ENCODE measurements at regions not wholly inside any gene's neighbourhood (a gene's known extent, or its start where the extent isn't known, plus 50 kb on each side); places are given as distances from the start of the nearest gene placed in this dataset.
"Not testable (repeated sequence)": the region's sequence is repeated elsewhere in the genome, so short reads cannot be mapped to it uniquely, and the experiment has no call there.

DNA sequence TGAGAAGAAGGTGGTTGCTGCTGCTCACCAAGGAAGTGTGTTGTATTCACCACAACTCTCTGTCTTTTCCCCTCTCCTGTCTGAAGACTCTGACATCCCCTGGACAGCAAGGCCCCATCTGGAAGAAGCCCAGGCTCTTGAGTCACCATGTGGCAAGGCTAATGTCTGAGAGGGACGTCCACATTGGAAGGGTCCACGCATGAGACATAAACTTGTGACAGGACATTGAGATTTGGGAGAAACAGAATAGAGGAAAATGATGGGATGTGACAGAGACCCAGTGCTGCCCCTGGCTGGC is 176.5 kb downstream of the IRF8 start:
- ATAC-seq (no peak), DNase-seq (no peak)
- Mint-ChIP-seq H3K27me3 (peaks cover 35% of the 10 kb centered on the region), H3K27ac (no peak overlapping the region), H3K9me3 (no peaks in the 10 kb centered on the region), H3K4me1 (no peaks in the 10 kb centered on the region), H3K4me3 (no peak overlapping the region)

DNA sequence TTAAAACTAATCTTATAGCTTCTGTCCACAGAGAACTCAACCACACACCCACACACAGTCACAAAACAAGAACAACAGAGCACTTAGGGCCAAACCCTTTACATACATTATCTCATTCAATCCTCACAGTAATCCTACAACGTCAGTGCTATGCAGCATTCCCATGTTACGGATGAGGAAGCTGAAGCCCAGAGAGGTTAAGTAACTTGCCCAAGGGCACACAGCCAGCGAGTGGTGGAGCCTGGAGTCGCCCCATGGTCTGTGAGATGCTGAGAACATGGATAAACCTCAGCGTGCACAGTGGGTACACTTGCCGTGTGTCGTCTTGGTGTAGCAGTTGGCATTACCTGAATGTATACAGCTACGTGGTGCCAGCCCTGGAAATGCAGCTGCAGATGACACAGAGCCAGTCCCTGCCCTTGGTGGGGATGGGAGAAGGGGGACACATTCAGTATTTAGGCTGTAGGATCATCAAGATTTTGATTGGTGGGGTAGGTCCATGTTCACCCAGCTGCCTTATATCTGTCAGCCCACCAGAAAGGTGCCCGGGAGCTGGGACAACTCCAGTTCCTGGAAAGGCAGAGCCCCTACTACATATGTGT is 177.0 kb downstream of the IRF8 start:
- no peak for ATAC-seq
- Mint-ChIP-seq H3K27ac (no peak overlapping the region), H3K9me3 (no peaks in the 10 kb centered on the region), H3K4me3 (no peak overlapping the region), H3K4me1 (no peaks in the 10 kb centered on the region), H3K27me3 (peaks cover 34% of the 10 kb centered on the region)
- DNase-seq = no peak

DNA sequence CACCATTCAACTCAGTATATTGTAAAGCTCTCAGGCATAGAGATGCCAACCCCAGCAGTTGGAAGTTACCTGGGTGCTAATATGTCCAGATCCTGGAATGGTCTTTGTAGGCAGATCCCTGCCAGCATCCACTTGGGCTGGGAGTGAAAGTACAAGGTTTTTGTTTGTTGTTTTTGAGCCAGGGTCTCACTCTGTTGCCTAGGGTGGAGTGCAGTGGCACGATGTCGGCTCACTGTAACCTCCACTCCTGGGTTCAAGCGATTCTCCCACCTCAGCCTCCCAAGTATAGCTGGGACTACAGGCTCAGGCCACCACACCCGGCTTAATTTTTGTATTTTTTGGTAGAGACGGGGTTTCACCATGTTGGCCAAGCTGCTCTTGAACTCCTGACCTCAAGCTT is 177.6 kb downstream of the IRF8 start:
- Mint-ChIP-seq H3K4me1 (no peaks in the 10 kb centered on the region), H3K4me3 (no peak overlapping the region), H3K27me3 (peaks cover 28% of the 10 kb centered on the region), H3K27ac (no peak overlapping the region), H3K9me3 (no peaks in the 10 kb centered on the region)
- DNase-seq (no peak), ATAC-seq (no peak)

DNA sequence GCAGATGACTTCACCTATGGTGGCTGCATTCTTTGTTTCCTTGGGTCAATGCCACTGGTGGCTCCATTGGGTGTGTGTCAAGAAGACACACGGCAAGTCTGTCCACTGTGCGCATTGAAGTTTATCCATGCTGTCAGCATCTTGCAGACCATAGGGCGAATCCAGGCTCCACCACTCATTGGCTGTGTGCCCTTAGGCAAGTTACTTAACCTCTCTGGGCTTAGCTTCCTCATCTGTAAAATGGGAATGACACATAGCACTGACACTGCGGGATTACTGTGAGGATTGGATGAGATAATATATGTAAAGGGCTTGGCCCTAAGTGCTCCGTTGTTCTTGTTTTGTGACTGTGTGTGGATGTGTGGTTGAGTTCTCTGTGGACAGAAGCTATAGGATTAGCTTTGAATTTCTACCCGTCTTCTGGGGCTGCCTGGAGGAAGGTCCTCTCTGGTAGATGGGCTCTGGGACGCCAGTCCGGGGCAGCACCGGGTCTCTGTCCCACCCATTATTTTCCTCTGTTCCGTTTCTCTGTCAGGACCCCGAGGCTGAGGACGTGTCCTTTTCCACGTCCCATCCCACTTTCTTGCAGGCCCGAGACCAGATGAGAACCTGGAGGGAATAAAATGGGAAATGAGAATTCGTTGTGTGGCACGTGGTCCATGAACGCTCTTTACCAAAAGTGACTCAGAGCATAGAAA is 178.4 kb downstream of the IRF8 start:
- H3K9me3 Mint-ChIP-seq = no peaks in the 10 kb centered on the region
- ATAC-seq = no peak

GRCh38 chr16:86078121-86078600 is 179.2 kb downstream of the IRF8 start:
- peaks cover 25% of the 10 kb centered on the region for H3K27me3 Mint-ChIP-seq
- DNase-seq = no peak
- ATAC-seq = no peak

More for the DNA sequence above, 178.4 kb downstream of the IRF8 start:
- Mint-ChIP-seq H3K27ac (no peak overlapping the region), H3K4me3 (no peak overlapping the region), H3K27me3 (peaks cover 26% of the 10 kb centered on the region), H3K4me1 (no peaks in the 10 kb centered on the region)
- no peak for DNase-seq

GRCh38 chr16:86078711-86079110 is 179.7 kb downstream of the IRF8 start:
- not testable (repeated sequence) for ATAC-seq, DNase-seq, H3K4me1 Mint-ChIP-seq, H3K27ac Mint-ChIP-seq, H3K9me3 Mint-ChIP-seq, H3K4me3 Mint-ChIP-seq
- peaks cover 25% of the 10 kb centered on the region for H3K27me3 Mint-ChIP-seq

More at GRCh38 chr16:86078121-86078600, 179.2 kb downstream of the IRF8 start:
- Mint-ChIP-seq H3K9me3 (no peaks in the 10 kb centered on the region), H3K4me3 (no peak overlapping the region), H3K27ac (no peak overlapping the region), H3K4me1 (no peaks in the 10 kb centered on the region)

DNA sequence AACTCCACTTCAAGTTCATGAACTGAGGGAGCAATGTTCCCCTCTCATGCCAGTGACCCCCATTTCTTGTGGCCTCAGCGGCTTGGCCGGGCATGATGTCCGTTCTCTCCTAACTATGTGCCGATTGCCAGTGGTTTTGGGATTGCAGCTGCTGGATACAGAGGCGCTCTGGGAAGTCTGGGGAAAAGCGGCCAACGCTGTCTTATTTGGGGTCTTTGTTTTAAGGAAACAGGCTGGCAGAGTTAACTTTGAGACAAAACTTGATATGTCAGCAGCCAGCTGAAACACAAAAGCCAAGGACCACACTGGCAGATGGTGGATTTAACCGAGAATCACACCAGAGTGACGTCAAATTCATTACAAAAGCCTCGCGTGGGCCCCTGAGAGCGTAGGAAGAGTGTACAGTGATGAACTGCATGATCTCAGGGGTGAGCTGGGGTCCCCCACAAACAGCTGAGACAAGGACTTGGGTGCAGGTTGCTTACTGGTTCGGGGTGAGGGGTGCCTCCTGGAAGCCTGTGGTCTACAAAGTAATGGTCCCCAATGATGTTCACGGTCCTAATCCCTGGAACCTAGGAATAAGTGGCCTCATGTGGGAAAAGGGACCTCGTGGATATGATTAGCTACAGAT is 180.4 kb downstream of the IRF8 start:
- H3K27me3 Mint-ChIP-seq = peaks cover 25% of the 10 kb centered on the region
- no peak overlapping the region for H3K4me3 Mint-ChIP-seq
- no peak overlapping the region for H3K27ac Mint-ChIP-seq
- no peak for DNase-seq
- no peaks in the 10 kb centered on the region for H3K4me1 Mint-ChIP-seq
- ATAC-seq = no peak
- no peaks in the 10 kb centered on the region for H3K9me3 Mint-ChIP-seq

- DNase-seq (no peak), ATAC-seq (no peak)
- Mint-ChIP-seq H3K27me3 (peaks cover 25% of the 10 kb centered on the region), H3K9me3 (no peaks in the 10 kb centered on the region), H3K27ac (no peak overlapping the region), H3K4me1 (no peaks in the 10 kb centered on the region), H3K4me3 (no peak overlapping the region)
Observed at GRCh38 chr16:86080131-86080875, 181.3 kb downstream of the IRF8 start.

GRCh38 chr16:86080982-86081381 is 182.0 kb downstream of the IRF8 start:
- ATAC-seq = no peak
- Mint-ChIP-seq H3K27me3 (peaks cover 25% of the 10 kb centered on the region), H3K27ac (no peak overlapping the region), H3K9me3 (no peaks in the 10 kb centered on the region), H3K4me1 (no peaks in the 10 kb centered on the region), H3K4me3 (no peak overlapping the region)
- no peak for DNase-seq

DNA sequence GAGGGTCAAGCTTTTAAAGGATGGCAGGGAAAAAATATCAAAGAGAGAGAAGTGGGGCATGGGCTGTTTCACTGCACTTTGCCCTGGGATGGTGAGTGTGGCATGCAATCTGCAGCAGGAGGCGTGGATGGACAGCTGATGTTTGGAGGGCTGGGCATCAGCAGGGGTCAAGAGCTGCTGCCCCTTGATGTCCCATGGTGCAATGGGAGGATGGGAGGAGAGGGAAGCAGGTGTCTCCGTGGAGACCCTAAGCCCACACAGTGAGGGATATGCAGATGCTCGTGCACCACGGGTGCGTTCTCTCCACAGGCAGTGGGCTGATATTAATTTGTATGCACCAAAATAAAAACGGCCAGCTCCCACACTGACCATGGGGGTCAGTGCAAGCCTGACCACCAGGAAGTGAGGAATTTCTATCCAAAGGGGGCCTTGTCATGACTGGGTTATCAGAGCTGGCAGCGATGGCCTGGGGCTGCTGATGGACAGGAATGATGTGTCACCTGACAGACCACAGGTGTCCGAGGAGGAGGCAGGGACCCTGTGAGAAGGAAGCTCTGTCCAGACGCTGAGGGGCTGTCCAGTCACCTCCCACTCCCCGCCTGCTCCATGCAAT is 183.6 kb downstream of the IRF8 start:
- Mint-ChIP-seq H3K27ac (no peak overlapping the region), H3K9me3 (no peaks in the 10 kb centered on the region), H3K4me1 (no peaks in the 10 kb centered on the region), H3K27me3 (peaks cover 25% of the 10 kb centered on the region), H3K4me3 (no peak overlapping the region)
- DNase-seq (no peak), ATAC-seq (no peak)

DNA sequence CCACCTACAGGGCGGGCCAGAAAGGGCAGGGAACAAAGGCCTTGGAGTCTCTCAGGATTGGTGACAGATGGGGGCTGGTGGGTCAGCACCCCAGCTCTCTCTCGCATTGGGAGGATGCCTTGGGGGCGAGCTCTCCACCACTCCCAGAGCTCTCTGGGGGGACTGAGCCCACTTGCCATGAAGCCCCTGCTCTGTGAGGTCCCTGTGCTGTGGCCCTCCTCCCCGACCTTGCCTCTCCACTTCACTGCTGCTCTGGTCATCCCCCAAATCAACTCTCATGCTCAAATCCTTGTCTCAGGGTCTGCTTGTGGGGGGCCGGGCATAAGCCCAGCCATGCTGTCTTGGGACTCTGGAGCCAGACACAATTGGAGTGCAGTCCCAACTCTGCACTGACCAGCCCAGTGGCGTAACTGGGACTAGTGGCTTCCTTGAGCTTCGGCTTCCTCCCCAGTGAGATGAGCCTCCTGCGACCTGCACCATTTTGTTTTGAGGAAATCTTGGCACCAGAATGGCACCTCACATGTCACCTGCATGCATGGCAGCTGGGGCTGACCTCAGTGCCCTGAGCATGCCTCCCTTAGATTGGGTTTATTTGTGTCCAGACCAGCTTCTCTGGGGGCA is 184.5 kb downstream of the IRF8 start:
- Mint-ChIP-seq H3K27ac (no peak overlapping the region), H3K9me3 (no peaks in the 10 kb centered on the region), H3K4me3 (no peak overlapping the region), H3K27me3 (peaks cover 25% of the 10 kb centered on the region), H3K4me1 (no peaks in the 10 kb centered on the region)
- ATAC-seq = no peak
- DNase-seq = no peak

DNA sequence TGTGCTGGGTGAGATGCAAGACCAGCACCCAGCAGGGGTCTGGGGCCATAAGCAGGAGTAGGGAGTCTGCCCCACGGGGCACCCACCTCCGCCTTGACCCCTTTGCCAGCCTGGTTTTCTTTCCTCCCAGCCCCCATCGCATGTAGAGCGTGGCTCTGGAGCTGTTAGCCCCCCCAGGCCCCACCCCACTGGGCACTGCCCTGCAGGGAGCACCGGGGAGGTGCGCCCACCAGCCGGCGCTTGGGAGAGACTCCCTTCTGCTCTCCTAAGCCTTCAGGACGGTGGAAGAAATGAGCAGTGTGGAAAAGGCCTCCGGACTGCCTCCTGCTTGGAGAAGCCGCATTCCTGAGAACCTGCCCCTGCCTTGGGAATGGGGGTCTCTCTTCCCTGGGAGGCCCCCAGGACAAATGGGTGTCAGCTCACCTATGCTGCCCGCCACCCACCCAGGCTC is 186.2 kb downstream of the IRF8 start:
- ATAC-seq = no peak
- no peaks in the 10 kb centered on the region for H3K9me3 Mint-ChIP-seq

DNA sequence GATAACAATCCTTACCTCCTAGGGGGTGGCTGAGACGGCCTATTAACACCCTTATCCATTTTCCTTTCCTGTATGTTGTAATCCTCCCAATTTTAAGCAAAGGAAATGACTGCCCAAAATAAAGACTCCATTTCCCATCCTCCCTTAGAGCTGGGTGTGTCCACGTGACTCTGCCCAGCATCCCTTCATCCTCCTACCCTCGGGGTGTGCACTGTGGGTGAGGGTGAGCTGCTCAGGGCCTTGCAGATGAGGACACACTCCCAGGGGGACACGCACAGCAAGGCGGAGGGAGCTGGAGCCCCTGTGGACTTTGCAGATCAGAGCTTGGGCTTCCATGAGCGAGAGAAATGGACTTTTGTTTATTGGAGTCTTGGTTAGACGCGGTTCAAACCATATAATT is 186.8 kb downstream of the IRF8 start:
- Mint-ChIP-seq H3K9me3 (no peaks in the 10 kb centered on the region), H3K27me3 (peaks cover 9% of the 10 kb centered on the region), H3K4me1 (peaks cover 20% of the 10 kb centered on the region), H3K27ac (no peak overlapping the region), H3K4me3 (no peak overlapping the region)
- DNase-seq (no peak), ATAC-seq (no peak)

More for the DNA sequence above, 186.2 kb downstream of the IRF8 start:
- DNase-seq = no peak
- Mint-ChIP-seq H3K27ac (no peak overlapping the region), H3K4me3 (no peak overlapping the region), H3K4me1 (peaks cover 14% of the 10 kb centered on the region), H3K27me3 (peaks cover 15% of the 10 kb centered on the region)

- peaks cover 9% of the 10 kb centered on the region for H3K27me3 Mint-ChIP-seq
- no peaks in the 10 kb centered on the region for H3K9me3 Mint-ChIP-seq
- peaks cover 20% of the 10 kb centered on the region for H3K4me1 Mint-ChIP-seq
- DNase-seq (no peak), ATAC-seq (no peak)
- H3K4me3 Mint-ChIP-seq = no peak overlapping the region
- H3K27ac Mint-ChIP-seq = no peak overlapping the region
Observed at GRCh38 chr16:86086471-86086870, 187.5 kb downstream of the IRF8 start.
